NCI-H460 (cell line): ENCODE measurements at regions not wholly inside any gene's neighbourhood (a gene's known extent, or its start where the extent isn't known, plus 50 kb on each side); places are given as distances from the start of the nearest gene placed in this dataset.
"Not testable (repeated sequence)": the region's sequence is repeated elsewhere in the genome, so short reads cannot be mapped to it uniquely, and the experiment has no call there.

Experiments used
- DNase-seq: peaks from one replicate; pipeline ENCODE4 v3.0.0-alpha.2; 2016; ENCODE audit warnings: low read depth; ENCODE audit errors: extremely low read depth

- DNase-seq, result not testable (repeated sequence)
These were observed 200.3 kb upstream of the FKBP1C start for GRCh38 chr6:63010962-63011361.

- DNase-seq, result no peak
These were observed 197.0 kb upstream of the FKBP1C start for GRCh38 chr6:63014290-63014689.

GRCh38 chr6:63022631-63023030 lies 188.6 kb upstream of the FKBP1C start:
- DNase-seq, result no peak

- no peak for DNase-seq
These were observed 187.5 kb upstream of the FKBP1C start for GRCh38 chr6:63023726-63024125.

GRCh38 chr6:63049216-63049615 lies 162.1 kb upstream of the FKBP1C start:
- DNase-seq, result no peak

- DNase-seq, result not testable (repeated sequence)
These were observed 158.1 kb upstream of the FKBP1C start for GRCh38 chr6:63053206-63053605.

- DNase-seq, result no peak
These were observed 152.7 kb upstream of the FKBP1C start for GRCh38 chr6:63058601-63059000.

- no peak for DNase-seq
These were observed 147.5 kb upstream of the FKBP1C start for GRCh38 chr6:63063631-63064271.

GRCh38 chr6:63066055-63066704 lies 145.1 kb upstream of the FKBP1C start:
- DNase-seq, result peak; percentile 9

- no peak for DNase-seq
These were observed 116.3 kb upstream of the FKBP1C start for GRCh38 chr6:63094947-63095346.

GRCh38 chr6:63097222-63097621 lies 114.0 kb upstream of the FKBP1C start:
- no peak for DNase-seq

GRCh38 chr6:63098789-63099188 lies 112.5 kb upstream of the FKBP1C start:
- no peak for DNase-seq

GRCh38 chr6:63099772-63100459 lies 111.4 kb upstream of the FKBP1C start:
- no peak for DNase-seq

GRCh38 chr6:63114610-63115211 lies 96.6 kb upstream of the FKBP1C start:
- no peak for DNase-seq

- no peak for DNase-seq
These were observed 90.1 kb upstream of the FKBP1C start for GRCh38 chr6:63121166-63121565.

GRCh38 chr6:63140114-63140513 lies 71.2 kb upstream of the FKBP1C start:
- no peak for DNase-seq

GRCh38 chr6:63140692-63141318 lies 70.5 kb upstream of the FKBP1C start:
- DNase-seq, result no peak

- DNase-seq, result no peak
These were observed 61.5 kb upstream of the FKBP1C start for GRCh38 chr6:63149730-63150129.

GRCh38 chr6:63154535-63154934 lies 56.7 kb upstream of the FKBP1C start:
- DNase-seq, result no peak
